Activated T-cell treated with anti-CD3 and anti-CD28 coated beads, Interleukin-2, amount 50 U/mL, for 72 hours (primary cell): ENCODE measurements at regions not wholly inside any gene's neighbourhood (a gene's known extent, or its start where the extent isn't known, plus 50 kb on each side); places are given as distances from the start of the nearest gene placed in this dataset.

ENCODE experiments used
- ATAC-seq, 2 donors: fragments of 150-1000 bp; cut with Tn5 transposase; replicated peaks in 1 of 2; 2 replicates each; pipeline ENCODE4 v1.10.0; 2021; ENCODE audit warnings: moderate library complexity in 2 of 2, mild to moderate bottlenecking in 1 of 2
- DNase-seq, 2 donors: peaks; one replicate each; pipeline ENCODE4 v3.0.0; 2021 to 2022; ENCODE audit warnings: mixed read lengths in 1 of 2
- H3K27ac Mint-ChIP-seq: one replicate; pipeline ENCODE4 v1.8.0; 2022; ENCODE audit warnings: mild to moderate bottlenecking, moderate library complexity, mixed read lengths
- H3K27me3 Mint-ChIP-seq: one replicate; pipeline ENCODE4 v1.8.0; 2022; ENCODE audit warnings: low read depth, mixed read lengths
- H3K36me3 Mint-ChIP-seq, 2 donors: one replicate each; pipeline ENCODE4 v1.8.0; 2022; ENCODE audit warnings: mixed read lengths in 2 of 2, mild to moderate bottlenecking in 1 of 2; ENCODE audit not compliant: insufficient read depth in 2 of 2
- H3K4me1 Mint-ChIP-seq: one replicate; pipeline ENCODE4 v1.8.0; 2022; ENCODE audit warnings: low read depth, mixed read lengths
- H3K4me3 Mint-ChIP-seq, 2 donors: one replicate each; pipeline ENCODE4 v1.8.0; 2022; ENCODE audit warnings: mild to moderate bottlenecking in 2 of 2, mixed read lengths in 2 of 2, moderate library complexity in 2 of 2
- H3K9me3 Mint-ChIP-seq, 2 donors: one replicate each; pipeline ENCODE4 v1.8.0; 2022; ENCODE audit warnings: mixed read lengths in 2 of 2

GRCh38 chr20:40467703-40468411, 221.2 kb downstream of the MAFB start:
- Mint-ChIP-seq H3K9me3 (peaks cover 0 to 5% of the 10 kb centered on the region in 2 donors), H3K27ac (no peak overlapping the region), H3K27me3 (no peaks in the 10 kb centered on the region), H3K4me3 (no peak overlapping the region), H3K36me3 (no peaks in the 10 kb centered on the region), H3K4me1 (no peaks in the 10 kb centered on the region)
- ATAC-seq (no peak), DNase-seq (no peak)

DNA sequence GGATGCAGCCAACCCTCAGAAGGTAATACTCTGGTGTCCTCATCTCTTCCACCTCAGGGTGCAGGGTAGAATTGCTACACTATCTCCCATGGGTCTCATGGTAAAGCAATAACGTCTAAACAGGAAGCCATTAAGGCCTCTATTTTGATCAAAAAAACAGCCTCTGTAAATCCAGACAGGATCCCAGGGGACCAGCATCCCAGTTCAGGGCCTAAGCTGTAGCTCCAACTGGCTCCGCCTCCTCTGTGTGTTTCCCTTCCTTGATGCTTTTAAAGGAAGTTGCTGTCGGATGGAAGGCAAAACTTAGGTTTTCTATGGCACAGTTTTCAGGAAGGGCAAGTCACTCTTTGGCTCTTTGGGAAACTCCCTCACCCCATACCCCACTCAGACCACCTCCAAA, 222.0 kb downstream of the MAFB start:
- no peaks in the 10 kb centered on the region for H3K36me3 Mint-ChIP-seq

GRCh38 chr20:40464731-40465208, 224.3 kb downstream of the MAFB start:
- Mint-ChIP-seq H3K27me3 (no peaks in the 10 kb centered on the region), H3K4me3 (no peak overlapping the region), H3K36me3 (no peaks in the 10 kb centered on the region), H3K9me3 (peaks cover 0 to 5% of the 10 kb centered on the region in 2 donors), H3K27ac (no peak overlapping the region), H3K4me1 (no peaks in the 10 kb centered on the region)
- DNase-seq (no peak), ATAC-seq (no peak)

More for the DNA sequence above, 222.0 kb downstream of the MAFB start:
- H3K27ac Mint-ChIP-seq, result no peak overlapping the region
- no peak overlapping the region for H3K4me3 Mint-ChIP-seq
- ATAC-seq, result no peak
- peaks cover 0 to 5% of the 10 kb centered on the region in 2 donors for H3K9me3 Mint-ChIP-seq
- DNase-seq, result no peak
- no peaks in the 10 kb centered on the region for H3K4me1 Mint-ChIP-seq
- no peaks in the 10 kb centered on the region for H3K27me3 Mint-ChIP-seq

GRCh38 chr20:40463171-40463570, 225.9 kb downstream of the MAFB start:
- ATAC-seq, result no peak
- Mint-ChIP-seq H3K27ac (no peak overlapping the region), H3K36me3 (no peaks in the 10 kb centered on the region), H3K4me3 (no peak overlapping the region), H3K4me1 (no peaks in the 10 kb centered on the region), H3K9me3 (peaks cover 0 to 4% of the 10 kb centered on the region in 2 donors), H3K27me3 (no peaks in the 10 kb centered on the region)
- no peak for DNase-seq

DNA sequence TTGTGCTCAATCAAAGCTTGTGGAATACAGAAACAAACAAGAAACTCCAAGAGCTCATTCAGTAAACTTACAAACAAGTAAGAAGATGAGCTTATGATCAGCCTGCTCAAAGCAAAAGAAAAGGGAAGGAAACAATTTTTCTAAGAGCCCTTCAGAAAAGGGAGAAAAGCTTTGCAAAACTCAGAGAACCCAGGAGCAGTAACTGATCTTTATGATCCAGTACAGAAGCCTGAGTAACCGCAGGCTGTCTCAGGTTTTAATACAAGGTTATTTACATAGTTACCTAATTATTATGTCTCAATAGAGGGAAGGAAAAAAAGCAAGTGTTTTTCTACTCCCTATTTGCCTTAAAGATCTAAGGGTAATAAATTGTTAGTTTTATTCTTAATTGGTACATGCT, 226.5 kb downstream of the MAFB start:
- H3K27me3 Mint-ChIP-seq, result no peaks in the 10 kb centered on the region
- peaks cover 0 to 3% of the 10 kb centered on the region in 2 donors for H3K9me3 Mint-ChIP-seq
- H3K4me3 Mint-ChIP-seq, result no peak overlapping the region
- no peaks in the 10 kb centered on the region for H3K4me1 Mint-ChIP-seq
- H3K36me3 Mint-ChIP-seq, result no peaks in the 10 kb centered on the region
- DNase-seq (no peak), ATAC-seq (no peak)
- no peak overlapping the region for H3K27ac Mint-ChIP-seq

DNA sequence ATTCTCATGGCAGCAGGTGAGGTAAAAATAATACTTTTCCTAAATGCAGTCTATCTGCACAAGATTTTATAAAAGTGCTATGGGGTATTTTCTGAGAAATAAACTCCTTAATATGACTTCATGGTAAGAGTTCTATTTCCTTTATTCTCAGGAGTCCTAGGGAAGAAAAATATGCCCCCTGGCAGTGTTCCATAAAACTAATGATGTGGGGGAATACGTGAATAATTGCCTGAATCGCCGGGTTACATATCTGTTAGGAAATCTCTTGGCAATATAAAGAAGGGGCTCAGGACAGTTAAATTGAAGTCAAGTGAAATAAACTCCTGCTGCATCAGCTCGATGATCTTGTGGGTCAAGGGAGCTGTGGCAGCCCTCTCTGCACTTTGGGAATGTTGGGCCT, 229.7 kb downstream of the MAFB start:
- ATAC-seq (no peak), DNase-seq (no peak)
- H3K36me3 Mint-ChIP-seq, result no peaks in the 10 kb centered on the region
- peaks cover 0 to 1% of the 10 kb centered on the region in 2 donors for H3K9me3 Mint-ChIP-seq
- no peak overlapping the region for H3K27ac Mint-ChIP-seq
- H3K4me3 Mint-ChIP-seq, result no peak overlapping the region
- H3K4me1 Mint-ChIP-seq, result no peaks in the 10 kb centered on the region
- no peaks in the 10 kb centered on the region for H3K27me3 Mint-ChIP-seq

GRCh38 chr20:40457404-40457803, 231.6 kb downstream of the MAFB start:
- no peak for DNase-seq
- Mint-ChIP-seq H3K27me3 (no peaks in the 10 kb centered on the region), H3K27ac (no peak overlapping the region), H3K4me3 (no peak overlapping the region), H3K36me3 (no peaks in the 10 kb centered on the region), H3K9me3 (peaks cover 0 to 1% of the 10 kb centered on the region in 2 donors), H3K4me1 (no peaks in the 10 kb centered on the region)
- ATAC-seq, result no peak

GRCh38 chr20:40452758-40453157, 236.3 kb downstream of the MAFB start:
- no peaks in the 10 kb centered on the region for H3K36me3 Mint-ChIP-seq
- peaks cover 0 to 1% of the 10 kb centered on the region in 2 donors for H3K9me3 Mint-ChIP-seq
- no peak overlapping the region for H3K27ac Mint-ChIP-seq
- DNase-seq, result no peak
- no peaks in the 10 kb centered on the region for H3K4me1 Mint-ChIP-seq
- no peak for ATAC-seq
- no peaks in the 10 kb centered on the region for H3K27me3 Mint-ChIP-seq
- H3K4me3 Mint-ChIP-seq, result no peak overlapping the region

DNA sequence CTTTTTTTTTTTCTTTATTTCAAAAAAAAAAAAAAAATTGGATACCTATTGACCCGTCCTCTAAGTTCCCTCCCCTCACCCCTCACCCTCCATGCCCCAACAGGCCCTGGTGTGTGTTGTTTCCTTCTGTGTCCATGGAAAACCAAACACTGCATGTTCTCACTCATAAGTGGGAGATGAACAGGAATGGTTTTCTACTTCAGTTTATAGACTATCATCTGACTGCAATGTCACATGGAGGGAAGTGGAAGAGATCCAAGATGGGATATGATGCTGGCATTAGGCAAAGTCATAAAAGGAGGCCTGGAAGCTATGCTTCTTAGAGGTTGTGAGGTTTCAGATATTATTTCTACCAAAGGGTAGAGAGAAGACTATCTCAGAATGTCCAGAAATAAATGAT, 237.5 kb downstream of the MAFB start:
- Mint-ChIP-seq H3K4me3 (no peak overlapping the region), H3K9me3 (peaks cover 0 to 1% of the 10 kb centered on the region in 2 donors), H3K27ac (no peak overlapping the region), H3K27me3 (no peaks in the 10 kb centered on the region), H3K36me3 (no peaks in the 10 kb centered on the region), H3K4me1 (no peaks in the 10 kb centered on the region)
- no peak for DNase-seq
- ATAC-seq, result no peak

- Mint-ChIP-seq H3K27me3 (no peaks in the 10 kb centered on the region), H3K36me3 (no peaks in the 10 kb centered on the region), H3K4me1 (no peaks in the 10 kb centered on the region), H3K4me3 (no peak overlapping the region), H3K9me3 (peaks cover 0 to 1% of the 10 kb centered on the region in 2 donors), H3K27ac (no peak overlapping the region)
- ATAC-seq (no peak), DNase-seq (no peak)
These were observed 238.9 kb downstream of the MAFB start for GRCh38 chr20:40449974-40450616.

GRCh38 chr20:40449144-40449690, 239.8 kb downstream of the MAFB start:
- H3K27ac Mint-ChIP-seq, result no peak overlapping the region
- peaks cover 0 to 1% of the 10 kb centered on the region in 2 donors for H3K9me3 Mint-ChIP-seq
- H3K4me3 Mint-ChIP-seq, result no peak overlapping the region
- ATAC-seq (no peak), DNase-seq (no peak)
- no peaks in the 10 kb centered on the region for H3K27me3 Mint-ChIP-seq
- no peaks in the 10 kb centered on the region for H3K36me3 Mint-ChIP-seq
- H3K4me1 Mint-ChIP-seq, result no peaks in the 10 kb centered on the region

GRCh38 chr20:40446888-40447287, 242.1 kb downstream of the MAFB start:
- no peak overlapping the region for H3K4me3 Mint-ChIP-seq
- ATAC-seq, result no peak
- no peak for DNase-seq
- H3K27me3 Mint-ChIP-seq, result no peaks in the 10 kb centered on the region
- H3K9me3 Mint-ChIP-seq, result no peaks in the 10 kb centered on the region
- H3K4me1 Mint-ChIP-seq, result no peaks in the 10 kb centered on the region
- no peak overlapping the region for H3K27ac Mint-ChIP-seq
- no peaks in the 10 kb centered on the region for H3K36me3 Mint-ChIP-seq

DNA sequence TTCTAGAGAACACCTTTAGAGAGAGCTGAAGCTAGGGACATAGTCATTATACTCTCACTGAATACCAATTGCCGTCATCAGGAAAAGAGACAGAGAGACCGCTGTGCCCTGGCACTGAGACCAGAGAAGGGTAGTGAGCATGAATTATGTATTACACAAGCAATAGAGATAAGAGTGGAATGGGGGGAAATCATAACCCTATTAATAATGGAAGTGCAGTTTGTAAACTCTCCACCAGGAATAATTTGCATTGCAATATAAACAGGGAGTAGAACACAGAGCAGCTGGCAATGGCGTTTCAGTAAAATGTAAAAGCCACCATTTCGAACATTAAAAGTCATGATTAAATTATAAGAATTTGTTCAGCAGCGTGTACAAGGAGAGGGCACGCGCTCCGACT, 244.5 kb downstream of the MAFB start:
- ATAC-seq (no peak), DNase-seq (no peak)
- no peak overlapping the region for H3K27ac Mint-ChIP-seq
- H3K27me3 Mint-ChIP-seq, result peaks cover 6% of the 10 kb centered on the region
- peaks cover 0 to 2% of the 10 kb centered on the region in 2 donors for H3K9me3 Mint-ChIP-seq
- no peaks in the 10 kb centered on the region for H3K4me1 Mint-ChIP-seq
- no peak overlapping the region for H3K4me3 Mint-ChIP-seq
- no peaks in the 10 kb centered on the region for H3K36me3 Mint-ChIP-seq
